HG03066 (cell line): ENCODE measurements at regions not wholly inside any gene's neighbourhood (a gene's known extent, or its start where the extent isn't known, plus 50 kb on each side); places are given as distances from the start of the nearest gene placed in this dataset.

Experiments used
- ATAC-seq: cut with Tn5 transposase; IDR thresholded peaks from one replicate; pipeline ENCODE4 v1.9.1; 2021; ENCODE audit warnings: low read depth; ENCODE audit not compliant: unreplicated experiment

DNA sequence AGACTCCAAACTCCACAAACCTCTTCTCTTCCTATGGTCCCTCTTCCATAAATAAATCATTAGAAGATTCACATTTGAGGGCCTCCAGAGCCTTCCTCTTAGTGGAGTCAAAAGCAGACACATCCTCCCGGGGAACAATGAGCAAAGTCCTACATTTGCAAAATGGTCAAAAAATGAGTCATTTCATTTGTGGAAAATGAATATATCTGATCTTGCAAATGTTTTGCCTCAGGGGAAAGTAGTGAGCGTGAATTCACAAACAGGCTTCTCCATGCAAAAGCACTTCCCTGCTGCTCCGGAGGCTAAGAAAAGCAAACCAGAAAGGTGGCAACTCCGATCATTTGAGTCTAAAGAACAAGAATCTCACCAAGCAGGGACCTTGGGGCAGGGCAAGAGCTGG is 86.7 kb upstream of the IQSEC1 start:
- no peak for ATAC-seq

DNA sequence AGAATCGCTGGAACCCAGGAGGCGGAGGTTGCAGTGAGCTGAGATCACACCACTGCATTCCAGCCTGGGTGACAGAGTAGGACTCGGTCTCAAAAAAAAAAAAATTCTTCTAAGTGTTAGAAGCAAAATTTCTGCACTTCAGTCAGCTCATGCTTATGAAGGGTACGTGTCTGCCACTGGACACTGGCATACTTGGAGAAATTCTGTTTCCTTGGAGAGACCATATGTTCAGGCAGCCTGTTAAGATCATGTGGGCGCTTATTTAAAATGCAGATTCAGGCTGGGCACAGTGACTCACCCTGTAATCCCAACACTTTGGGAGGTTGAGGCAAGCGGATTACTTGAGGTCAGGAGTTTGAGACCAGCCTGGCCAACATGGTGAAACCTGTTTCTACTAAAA is 85.6 kb upstream of the IQSEC1 start:
- no peak for ATAC-seq

DNA sequence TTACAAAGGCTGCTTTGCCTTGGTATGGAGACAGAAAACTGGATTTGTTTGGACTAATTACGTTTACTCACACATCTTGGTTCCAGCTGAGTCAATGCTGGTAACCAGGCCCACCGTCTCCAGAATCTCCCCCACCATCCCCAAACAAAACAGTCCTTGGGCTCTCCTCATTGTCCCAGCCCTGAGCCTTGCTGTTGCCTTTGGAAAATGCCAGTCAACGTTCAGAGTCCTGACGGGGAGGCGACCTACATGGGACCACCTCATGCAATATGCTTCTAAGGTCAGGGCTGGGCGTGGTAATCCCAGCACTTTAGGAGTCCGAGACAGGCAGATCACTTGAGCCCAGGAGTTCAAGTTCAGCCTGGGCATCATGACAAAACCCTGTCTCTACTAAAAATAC is 85.2 kb upstream of the IQSEC1 start:
- no peak for ATAC-seq

DNA sequence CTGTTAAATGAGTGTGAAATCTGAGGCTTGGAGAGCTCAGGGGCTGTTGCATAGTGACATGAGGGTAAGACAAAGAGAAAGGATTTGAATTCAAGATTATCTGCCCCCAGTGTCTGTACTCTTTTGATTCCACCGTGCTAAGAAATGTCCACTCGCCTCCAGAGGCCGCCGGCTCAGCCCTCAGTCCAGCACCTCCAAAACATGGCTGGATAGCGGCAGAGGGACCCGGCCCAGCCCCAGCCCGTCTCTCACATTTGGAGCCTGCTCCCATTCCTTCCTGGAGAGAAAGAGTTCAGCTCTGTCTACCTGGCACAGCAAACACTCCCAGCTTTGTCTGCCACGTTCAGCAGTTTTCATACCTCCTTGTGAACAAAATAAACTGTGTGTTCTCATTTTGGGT is 84.8 kb upstream of the IQSEC1 start:
- no peak for ATAC-seq

DNA sequence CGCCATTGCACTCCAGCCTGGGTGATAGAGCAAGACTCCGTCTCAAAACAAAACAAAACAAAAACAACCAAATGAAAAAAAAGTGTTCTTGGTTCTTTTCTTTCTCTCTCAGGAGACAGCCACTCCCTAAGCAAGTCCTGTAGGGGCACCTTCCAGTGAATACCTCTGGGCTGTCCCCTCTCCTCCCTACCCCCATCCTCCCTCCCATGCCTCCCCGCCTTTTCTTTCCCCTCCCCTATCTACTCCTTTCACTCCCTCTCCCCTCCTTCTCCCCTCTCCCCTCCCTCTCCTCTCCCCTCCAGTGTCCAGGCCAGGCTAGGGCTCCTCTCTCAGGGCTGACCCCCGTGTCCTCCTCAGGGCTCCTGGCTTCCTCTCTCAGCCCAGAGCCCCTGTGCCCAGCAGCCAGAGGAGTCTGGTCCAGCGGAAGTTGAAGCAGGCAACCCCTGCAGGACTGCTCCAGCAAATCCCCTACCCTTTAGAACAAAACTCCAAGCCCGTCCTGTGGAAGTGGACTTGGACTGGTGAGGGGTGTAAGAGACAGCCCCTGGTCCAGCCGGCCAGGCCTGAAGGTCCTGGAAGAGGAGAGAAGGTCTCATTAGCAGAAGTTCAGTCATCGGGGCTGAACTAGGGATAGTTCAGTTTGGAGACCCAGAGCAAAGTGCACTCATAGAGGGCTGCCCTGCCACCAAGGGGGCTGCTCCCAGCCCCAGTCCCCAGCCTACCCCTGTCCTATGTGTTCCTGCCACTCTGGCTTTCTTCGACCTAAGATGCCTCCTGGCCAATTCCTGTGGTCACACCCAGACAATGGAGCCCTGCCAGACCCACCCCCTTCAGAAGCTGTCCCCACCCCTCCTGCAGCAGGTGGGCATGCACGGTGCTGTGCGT is 79.8 kb upstream of the IQSEC1 start:
- no peak for ATAC-seq

DNA sequence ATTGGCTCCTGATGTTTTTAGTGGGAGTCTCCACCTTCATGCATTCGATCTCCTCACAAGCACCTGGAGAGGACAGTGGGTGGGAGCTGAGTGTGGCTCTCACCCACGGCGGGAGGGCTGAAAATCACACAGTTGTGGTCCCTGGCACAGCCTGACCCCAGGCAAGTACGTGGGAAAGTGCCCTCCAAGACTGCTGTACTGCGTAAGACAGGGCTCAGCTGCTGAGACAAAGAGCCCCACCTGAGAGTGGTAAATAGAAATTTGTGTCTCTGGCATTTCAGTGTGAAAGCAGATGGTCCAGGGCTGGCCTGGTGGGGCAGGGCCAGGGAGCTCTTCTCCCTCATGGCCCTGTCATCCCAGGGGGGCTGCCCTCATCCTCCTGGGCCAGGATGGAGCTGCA is 77.4 kb upstream of the IQSEC1 start:
- ATAC-seq = no peak

DNA sequence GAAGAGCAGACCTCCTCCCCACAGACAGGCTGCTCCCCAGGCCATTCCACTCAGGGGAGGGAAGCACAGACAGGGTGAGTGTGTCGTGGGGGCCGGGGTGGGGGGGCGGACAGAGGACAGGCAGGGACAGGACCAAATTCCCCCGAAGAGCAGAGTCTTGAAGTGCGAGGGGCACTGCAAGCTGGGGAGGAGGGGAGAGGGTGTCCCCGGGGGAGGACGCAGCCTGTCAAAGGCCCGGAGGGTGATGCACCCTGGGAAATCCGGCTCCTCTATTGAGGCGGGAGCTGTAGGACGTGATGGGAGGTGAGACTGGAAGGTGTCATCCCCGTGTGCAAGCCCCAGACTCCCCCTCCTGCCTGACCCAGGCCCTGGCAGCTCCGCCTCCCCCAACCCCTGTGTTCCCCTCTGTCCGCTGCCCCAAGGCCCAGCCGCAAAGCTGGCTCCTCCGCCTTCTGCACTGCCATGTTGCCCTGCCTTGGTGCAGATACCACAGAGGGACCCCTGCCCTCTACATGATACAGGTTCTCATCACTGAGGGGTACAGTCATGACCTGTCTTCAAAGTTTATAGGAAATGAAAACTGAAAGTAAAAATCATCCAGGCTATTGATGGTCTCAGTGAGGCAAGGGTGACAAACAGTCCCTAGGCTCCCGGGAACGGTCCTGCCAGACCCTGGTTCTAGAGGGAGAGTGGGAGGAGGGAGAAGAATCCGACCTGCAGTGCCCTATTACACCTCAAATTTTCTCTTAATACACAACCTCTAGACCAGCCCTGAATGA is 76.3 kb upstream of the IQSEC1 start:
- ATAC-seq = no peak

DNA sequence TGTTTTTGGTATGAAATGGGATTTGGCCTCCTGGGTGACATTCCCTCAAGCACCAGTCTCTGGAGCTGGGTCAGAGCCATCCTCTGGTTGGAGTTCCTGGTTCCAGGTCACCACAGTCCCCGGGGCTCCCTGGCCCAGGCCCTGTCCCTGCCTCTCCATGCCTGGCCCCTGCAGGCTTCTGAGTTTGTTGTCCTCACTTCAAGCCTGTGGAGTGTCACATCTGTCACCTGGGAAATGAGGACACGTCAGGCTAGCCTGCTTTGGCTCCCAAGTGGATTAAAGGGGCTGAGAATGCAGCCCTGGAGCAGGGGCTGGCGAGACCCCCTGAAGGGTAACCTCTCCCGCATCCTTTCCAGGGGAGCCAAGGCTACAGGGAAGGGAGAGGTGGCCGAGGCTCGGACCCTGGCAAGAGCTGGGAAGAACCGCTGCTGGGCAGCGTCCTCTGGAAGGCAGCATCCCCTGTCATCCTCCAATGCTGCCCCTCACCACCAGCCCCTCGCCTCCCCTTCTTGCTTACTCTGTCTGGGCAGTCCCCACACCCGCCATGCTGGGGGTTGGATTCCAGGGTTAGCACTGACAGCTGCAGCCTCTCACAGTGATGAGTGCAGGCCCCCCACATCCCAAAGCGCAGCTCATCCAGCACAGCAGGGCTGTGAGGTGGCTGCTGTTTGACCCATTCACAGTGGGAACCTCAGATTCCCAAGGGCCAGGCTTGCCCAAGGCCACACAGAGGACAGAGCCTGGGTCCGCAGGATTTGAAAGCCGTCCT is 75.5 kb upstream of the IQSEC1 start:
- no peak for ATAC-seq

DNA sequence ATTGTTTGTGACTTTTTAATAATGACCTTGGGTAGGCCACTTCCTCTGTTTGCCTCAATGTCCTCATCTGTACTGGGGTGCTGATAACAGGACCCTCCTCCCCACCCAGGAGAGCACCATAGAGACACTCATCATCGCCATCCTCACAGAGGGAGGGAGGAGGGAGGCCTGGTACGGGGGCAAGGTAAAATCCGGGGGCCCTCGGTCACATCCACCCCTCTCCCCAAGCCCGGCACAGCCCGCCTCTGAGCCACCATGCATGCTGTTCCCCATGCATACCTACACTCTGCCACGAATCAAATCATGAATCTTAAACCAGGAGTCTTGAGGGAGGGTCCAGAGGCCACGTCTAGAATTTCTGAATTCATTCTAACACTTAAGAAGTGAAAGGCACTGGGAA is 74.9 kb upstream of the IQSEC1 start:
- ATAC-seq = no peak

DNA sequence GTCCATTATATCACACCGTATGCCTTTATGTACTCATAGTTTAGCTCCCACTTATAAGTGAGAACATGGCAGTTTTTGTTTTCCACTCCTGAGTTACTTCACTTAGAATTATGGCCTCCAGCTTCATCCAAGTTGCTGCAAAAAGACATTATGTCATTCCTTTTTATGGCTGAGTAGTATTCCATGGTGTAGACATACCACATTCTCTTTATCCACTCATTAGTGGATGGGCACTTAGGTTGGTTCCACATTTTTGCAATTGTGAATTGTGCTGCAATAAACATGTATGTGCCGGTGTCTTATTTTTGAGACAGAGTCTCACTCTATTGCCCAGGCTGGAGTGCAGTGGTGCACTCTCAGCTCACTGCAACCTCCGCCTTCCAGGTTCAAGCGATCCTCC is 74.1 kb upstream of the IQSEC1 start:
- ATAC-seq = no peak

DNA sequence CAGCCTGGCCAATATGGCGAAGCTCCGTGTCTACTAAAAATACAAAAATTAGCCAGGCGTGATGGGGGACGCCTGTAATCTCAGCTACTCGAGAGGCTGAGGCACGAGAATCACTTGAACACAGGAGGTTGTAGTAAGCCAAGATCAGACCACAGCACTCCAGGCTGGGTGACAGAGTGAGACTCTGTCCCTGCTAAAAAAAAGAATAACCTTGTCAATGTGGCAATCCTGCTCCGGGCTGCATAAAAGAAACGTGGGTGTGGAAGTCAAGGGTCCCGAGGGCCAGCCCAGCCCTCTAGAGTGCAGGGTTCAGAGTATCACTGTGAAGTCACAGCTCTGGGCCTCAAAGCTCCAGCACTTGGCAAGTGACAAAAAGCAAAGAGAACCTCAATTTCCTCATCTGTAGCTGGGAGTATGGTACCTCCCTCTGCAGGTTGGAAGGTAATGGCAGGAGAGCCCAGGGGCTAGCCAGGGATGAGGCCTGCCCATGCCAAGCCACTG is 73.5 kb upstream of the IQSEC1 start:
- no peak for ATAC-seq

DNA sequence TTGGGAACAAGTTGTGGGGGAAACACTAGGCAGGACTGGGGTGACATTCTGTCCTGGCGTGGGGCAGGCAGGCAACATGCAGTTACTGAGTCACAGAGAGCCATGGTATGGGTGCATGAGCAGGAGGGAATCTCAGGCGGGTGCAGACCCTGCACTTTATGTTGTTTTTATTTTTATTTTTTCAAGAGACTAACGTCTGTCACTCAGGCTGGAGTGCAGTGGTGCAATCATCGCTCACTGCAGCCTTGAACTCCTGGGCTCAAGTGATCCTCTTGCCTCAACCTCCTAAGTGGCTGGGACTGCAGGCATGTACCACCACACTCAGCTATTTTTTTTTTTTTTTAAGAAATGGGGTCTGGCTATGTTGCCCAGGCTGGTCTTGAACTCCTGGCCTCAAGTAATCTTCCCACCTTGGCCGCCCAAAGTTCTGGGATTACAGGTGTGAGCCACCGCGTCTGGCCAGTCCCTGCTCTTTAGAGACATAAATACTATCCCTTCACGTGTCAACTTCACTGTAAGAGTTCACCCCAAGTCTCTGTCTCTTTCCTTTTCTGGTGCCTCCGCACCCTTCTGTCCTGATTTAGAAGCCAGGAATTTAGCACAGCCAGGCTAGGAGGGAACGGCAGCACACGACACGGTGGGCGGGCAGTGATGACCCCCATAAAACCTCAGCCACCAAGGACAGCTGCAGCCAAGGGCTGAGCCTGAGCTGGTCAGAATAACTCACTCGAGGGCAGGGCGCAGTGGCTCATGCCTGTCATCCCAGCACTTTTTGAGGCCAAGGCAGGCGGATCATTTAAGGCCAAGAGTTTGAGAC is 72.8 kb upstream of the IQSEC1 start:
- ATAC-seq = no peak

DNA sequence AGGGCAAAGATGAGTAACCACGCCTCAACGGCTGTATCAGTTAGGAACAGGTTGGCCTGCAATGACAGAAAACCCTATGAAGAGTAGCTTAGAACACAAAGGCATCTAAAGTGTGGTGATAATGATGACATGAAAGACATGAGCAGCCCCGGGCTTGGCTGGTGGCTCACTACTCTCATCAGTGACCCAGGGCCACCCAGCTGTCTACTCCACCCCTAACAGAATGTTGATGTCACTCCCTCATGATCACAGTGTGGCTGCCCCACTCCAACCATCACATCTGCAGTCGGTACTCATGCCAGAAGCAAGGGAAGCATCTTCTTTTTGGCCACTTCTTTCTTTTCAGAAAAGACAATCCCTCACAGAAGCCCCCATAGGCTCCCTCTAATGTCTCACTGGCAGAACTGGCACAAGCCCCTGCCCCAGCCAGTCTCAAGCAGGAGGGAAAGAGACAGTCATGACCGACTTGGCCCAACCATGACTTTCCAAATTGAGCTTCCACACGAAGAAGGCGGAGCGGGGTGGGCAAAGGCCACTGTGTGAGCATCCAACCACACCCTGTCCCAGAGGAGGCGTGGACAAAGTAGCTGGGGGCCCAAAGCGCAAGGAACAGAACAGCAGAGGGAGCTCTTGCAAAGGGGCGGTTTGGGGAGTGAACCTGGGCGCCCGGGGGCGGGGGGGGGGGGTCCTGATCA is 72.0 kb upstream of the IQSEC1 start:
- ATAC-seq = no peak

DNA sequence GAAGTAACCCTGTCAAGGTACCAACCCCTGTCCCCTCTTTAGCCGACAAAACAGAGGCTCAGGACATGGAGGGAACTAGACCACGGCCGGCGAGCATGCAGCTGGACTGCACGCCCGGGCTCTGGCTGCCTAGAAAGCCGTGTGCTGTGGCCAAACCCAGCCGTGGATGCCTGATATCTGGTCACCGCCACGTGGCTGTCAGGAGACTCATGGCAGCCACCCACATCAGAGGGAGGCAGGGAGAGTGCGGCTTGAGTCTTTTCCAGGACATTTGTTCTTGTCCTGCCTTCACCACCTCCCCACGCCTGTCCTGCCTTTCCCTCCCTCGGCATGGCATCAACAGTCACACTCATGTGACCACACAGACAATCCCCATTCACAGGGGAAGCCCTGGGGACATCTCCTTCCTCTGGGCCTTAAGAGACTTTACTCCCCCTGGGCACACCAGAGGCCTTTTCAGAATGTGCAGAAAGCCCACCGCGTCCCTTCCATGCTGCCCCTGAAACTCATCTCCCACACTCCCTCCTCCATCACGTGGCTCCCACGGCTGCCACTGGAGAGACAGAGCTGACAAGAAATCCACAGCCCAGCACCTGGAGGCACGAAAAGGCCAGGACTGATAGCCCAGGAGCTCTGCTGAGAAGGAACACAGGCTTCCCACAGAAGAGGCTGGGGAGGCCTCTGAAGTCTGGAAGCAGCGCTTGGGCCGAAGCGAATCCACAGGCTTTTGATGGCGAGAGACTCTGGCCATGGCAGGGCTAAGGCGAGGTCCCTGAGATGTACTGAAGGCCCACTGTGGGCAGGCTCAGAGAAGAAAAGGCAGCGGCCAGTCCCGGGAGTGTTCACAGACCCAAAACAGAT is 71.2 kb upstream of the IQSEC1 start:
- ATAC-seq = no peak

DNA sequence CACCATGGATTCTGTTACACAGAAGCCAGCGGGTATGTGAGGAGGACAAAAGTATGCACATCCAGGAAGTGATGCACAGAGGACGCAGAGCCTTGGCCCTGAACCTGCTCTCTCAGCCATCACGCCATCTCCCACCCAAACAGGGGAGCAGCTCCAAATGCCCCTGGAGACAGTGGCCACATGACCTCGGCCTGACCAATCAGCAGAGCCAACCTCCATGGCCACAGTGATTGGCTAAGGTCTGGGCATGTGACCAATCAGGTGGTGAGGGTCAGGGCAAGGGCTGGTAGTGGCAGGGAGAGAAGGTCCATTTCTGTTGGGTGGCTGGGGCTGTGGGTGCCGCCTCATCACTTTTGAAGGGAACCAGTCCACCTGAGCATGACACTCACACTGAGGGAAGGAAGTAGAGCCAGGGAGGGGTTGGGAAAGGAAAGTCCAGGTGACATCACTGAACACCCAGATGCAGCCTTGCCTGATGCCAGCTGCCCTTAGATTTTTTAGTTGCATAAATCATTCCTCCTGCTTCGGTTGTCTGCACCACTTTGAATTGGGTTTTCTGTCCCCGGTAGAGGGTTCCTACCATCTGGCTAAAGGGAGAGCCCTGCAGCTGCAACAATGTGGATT is 70.3 kb upstream of the IQSEC1 start:
- ATAC-seq = no peak

DNA sequence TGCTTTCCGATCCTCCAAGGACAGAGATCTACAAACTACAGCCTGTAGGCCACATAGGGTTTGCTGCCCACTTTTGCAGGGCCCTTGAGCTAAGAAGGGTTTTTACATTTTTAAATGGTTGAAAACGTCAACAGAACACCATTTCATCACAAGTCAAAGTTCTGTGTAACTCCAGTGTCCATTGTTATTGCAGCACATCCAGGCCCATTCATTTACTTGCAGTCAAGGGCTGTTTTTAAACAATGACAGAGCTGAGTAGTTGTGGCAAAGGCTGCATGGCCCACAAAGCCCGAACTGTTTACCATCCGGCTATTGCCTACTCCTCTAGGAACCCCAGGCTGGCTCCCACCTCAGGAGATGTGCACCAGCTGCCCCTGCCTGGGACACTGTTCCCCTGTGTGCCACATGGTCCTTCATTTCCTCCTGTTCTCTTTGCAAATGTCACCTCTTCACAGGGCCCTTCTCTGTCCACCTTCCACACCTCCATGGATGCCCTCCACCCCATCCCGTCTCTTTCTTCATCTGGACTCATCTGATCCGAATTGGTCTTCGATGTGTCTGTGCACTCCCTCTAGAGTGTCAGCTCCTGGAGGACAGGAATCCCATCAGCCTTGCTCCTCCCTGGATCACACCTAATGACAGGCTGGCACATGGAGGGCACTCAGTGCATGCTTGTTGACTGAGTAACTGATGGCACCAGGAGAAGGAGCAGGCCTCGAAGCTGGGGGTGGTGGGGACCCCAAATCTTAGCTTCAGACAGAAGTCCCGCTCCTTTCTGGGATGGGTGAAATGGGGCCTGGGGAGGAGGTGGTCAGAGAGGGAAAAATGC is 69.5 kb upstream of the IQSEC1 start:
- ATAC-seq = no peak

DNA sequence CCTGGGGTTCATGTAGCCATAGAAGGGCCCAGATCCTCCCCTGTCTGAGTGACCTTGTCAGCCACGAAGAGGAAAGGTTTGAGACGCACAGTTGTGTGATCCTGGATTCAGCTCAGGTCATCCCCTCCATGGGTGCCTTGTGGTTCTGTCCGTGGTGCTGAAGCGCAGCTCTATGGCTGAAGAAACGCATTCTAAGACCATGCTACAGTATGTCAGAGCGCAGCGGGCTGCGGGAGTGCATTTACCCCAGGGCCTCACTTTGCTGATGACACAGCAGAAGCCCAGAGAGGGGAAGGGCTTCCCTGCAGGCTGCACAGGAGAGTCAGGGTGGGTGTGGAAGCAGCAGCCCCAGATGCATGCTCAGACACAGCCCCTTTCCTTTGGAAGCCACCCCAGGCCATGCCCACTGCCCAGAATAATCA is 68.8 kb upstream of the IQSEC1 start:
- no peak for ATAC-seq
